ENCODE measurements at regions not wholly inside any gene's neighbourhood (a gene's known extent, or its start where the extent isn't known, plus 50 kb on each side); places are given as distances from the start of the nearest gene placed in this dataset.

- Histone ChIP-seq H3K27me3 (ENCODE audit: insufficient read depth, poor library complexity, severe bottlenecking) (no peaks in the 10 kb centered on the region), H3K4me1 (ENCODE audit: insufficient read depth, poor library complexity, severe bottlenecking) (no peaks in the 10 kb centered on the region), H3K27ac (ENCODE audit: poor library complexity, severe bottlenecking) (no peak overlapping the region), H3K9me3 (ENCODE audit: severe bottlenecking) (no peaks in the 10 kb centered on the region), H3K4me3 (ENCODE audit: severe bottlenecking) (no peak overlapping the region), H3K36me3 (ENCODE audit: low read depth) (no peaks in the 10 kb centered on the region)
- no peak for DNase-seq (ENCODE audit: low spot score)
- ATAC-seq (ENCODE audit: low read depth): no peak
- no peak for TF ChIP-seq CTCF (IDR thresholded peaks at IDR 0.05; ENCODE audit: poor library complexity, severe bottlenecking)
Measured at GRCh38 chr11:11742486-11742885, 99.3 kb upstream of the USP47 start.

- no peak for TF ChIP-seq CTCF (IDR thresholded peaks at IDR 0.05; ENCODE audit: poor library complexity, severe bottlenecking)
- ATAC-seq (ENCODE audit: low read depth) (no peak), DNase-seq (ENCODE audit: low spot score) (no peak)
- H3K36me3 ChIP-seq (ENCODE audit: low read depth): no peaks in the 10 kb centered on the region
- no peaks in the 10 kb centered on the region for H3K27me3 ChIP-seq (ENCODE audit: insufficient read depth, poor library complexity, severe bottlenecking)
- no peak overlapping the region for H3K27ac ChIP-seq (ENCODE audit: poor library complexity, severe bottlenecking)
- H3K4me3 ChIP-seq (ENCODE audit: severe bottlenecking): no peak overlapping the region
- H3K4me1 ChIP-seq (ENCODE audit: insufficient read depth, poor library complexity, severe bottlenecking): no peaks in the 10 kb centered on the region
- H3K9me3 ChIP-seq (ENCODE audit: severe bottlenecking): no peaks in the 10 kb centered on the region
Measured at GRCh38 chr11:11740836-11741235, 100.9 kb upstream of the USP47 start.

GRCh38 chr11:11740073-11740702 is 101.6 kb upstream of the USP47 start:
- no peak overlapping the region for H3K27ac ChIP-seq (ENCODE audit: poor library complexity, severe bottlenecking)
- DNase-seq (ENCODE audit: low spot score) (no peak), ATAC-seq (ENCODE audit: low read depth) (no peak)
- H3K36me3 ChIP-seq (ENCODE audit: low read depth): no peaks in the 10 kb centered on the region
- H3K4me3 ChIP-seq (ENCODE audit: severe bottlenecking): no peak overlapping the region
- TF ChIP-seq CTCF (IDR thresholded peaks at IDR 0.05; ENCODE audit: poor library complexity, severe bottlenecking): no peak
- H3K4me1 ChIP-seq (ENCODE audit: insufficient read depth, poor library complexity, severe bottlenecking): no peaks in the 10 kb centered on the region
- no peaks in the 10 kb centered on the region for H3K9me3 ChIP-seq (ENCODE audit: severe bottlenecking)
- H3K27me3 ChIP-seq (ENCODE audit: insufficient read depth, poor library complexity, severe bottlenecking): no peaks in the 10 kb centered on the region

- Histone ChIP-seq H3K4me3 (ENCODE audit: severe bottlenecking) (no peak overlapping the region), H3K27ac (ENCODE audit: poor library complexity, severe bottlenecking) (no peak overlapping the region), H3K9me3 (ENCODE audit: severe bottlenecking) (no peaks in the 10 kb centered on the region), H3K36me3 (ENCODE audit: low read depth) (no peaks in the 10 kb centered on the region), H3K27me3 (ENCODE audit: insufficient read depth, poor library complexity, severe bottlenecking) (no peaks in the 10 kb centered on the region), H3K4me1 (ENCODE audit: insufficient read depth, poor library complexity, severe bottlenecking) (no peaks in the 10 kb centered on the region)
- ATAC-seq (ENCODE audit: low read depth): no peak
- no peak for TF ChIP-seq CTCF (IDR thresholded peaks at IDR 0.05; ENCODE audit: poor library complexity, severe bottlenecking)
- no peak for DNase-seq (ENCODE audit: low spot score)
Measured at GRCh38 chr11:11738370-11738769, 103.4 kb upstream of the USP47 start.

GRCh38 chr11:11735586-11735985 is 106.2 kb upstream of the USP47 start:
- Histone ChIP-seq H3K4me1 (ENCODE audit: insufficient read depth, poor library complexity, severe bottlenecking) (peaks cover 14% of the 10 kb centered on the region), H3K9me3 (ENCODE audit: severe bottlenecking) (no peaks in the 10 kb centered on the region), H3K36me3 (ENCODE audit: low read depth) (no peaks in the 10 kb centered on the region), H3K27ac (ENCODE audit: poor library complexity, severe bottlenecking) (no peak overlapping the region), H3K27me3 (ENCODE audit: insufficient read depth, poor library complexity, severe bottlenecking) (no peaks in the 10 kb centered on the region), H3K4me3 (ENCODE audit: severe bottlenecking) (no peak overlapping the region)
- no peak for TF ChIP-seq CTCF (IDR thresholded peaks at IDR 0.05; ENCODE audit: poor library complexity, severe bottlenecking)
- ATAC-seq (ENCODE audit: low read depth) (no peak), DNase-seq (ENCODE audit: low spot score) (no peak)

Measured in RWPE2 (cell line).